NCI-H82 (cell line): ENCODE measurements at regions not wholly inside any gene's neighbourhood (a gene's known extent, or its start where the extent isn't known, plus 50 kb on each side); places are given as distances from the start of the nearest gene placed in this dataset.
"Not testable (repeated sequence)": the region's sequence is repeated elsewhere in the genome, so short reads cannot be mapped to it uniquely, and the experiment has no call there.

Experiments used
- DNase-seq: peaks from one replicate; lab custom pipeline; 2025; lab: John Stamatoyannopoulos, UW

DNA sequence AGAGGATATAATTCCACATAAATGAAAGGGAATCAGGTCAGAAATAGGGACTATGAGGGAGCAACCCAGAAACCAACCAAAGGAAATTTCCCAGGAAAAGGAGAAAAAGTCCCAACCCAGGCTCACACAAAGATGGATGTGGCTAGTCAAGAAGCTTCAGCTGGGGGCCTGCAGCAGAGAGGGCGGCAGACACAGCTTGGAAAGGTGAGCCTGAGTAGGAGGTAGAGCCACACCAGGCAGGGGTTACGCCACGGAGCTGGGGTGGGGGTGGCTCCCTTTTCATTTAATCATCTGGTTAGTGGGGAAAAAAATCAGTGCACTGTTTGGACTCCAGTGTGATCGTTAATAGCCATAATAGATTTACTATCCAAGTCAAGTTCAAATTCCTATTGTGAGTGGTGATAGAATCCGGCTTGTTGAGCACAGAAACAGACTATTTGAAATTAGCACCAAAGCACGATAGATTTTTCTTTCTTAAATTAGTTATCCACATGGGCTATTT is 220.6 kb downstream of the TPBG start:
- no peak for DNase-seq

DNA sequence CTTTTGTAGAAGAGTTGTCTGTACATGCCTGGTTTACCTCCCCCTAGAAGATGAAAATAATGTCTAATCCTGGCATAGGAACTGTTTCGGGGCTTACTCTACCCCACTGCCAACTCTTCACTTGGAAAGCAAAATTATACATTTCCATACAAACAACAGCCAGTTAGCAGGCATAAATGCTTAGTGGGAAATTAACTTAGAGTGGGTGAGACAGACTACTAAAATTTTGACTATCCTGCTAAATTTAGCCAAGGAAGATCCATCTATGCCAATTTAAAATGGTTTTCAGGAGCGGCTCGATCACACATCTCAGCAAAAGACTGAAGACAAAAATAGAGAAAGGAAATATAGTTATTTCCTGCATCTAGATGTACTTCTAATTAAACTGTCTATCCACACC is 221.2 kb downstream of the TPBG start:
- DNase-seq, result no peak

DNA sequence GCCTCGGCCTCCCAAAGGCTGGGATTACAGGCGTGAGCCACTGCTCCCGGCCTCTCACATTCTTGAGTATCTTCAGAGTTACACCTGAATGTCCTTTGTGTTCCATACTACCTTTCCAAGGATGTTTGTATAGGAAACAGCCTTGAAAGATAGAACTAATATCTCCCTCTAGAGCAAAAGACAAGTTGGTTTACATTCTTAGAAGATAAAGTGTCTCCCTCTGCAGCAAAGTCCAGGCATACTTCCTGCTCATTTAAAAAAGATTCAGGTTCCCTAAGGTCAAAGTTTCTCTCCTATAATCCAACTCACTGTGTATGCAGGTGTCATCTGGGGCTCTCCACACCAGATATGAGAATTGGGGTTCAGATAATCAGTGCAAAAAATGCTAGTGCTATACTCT is 224.4 kb downstream of the TPBG start:
- no peak for DNase-seq

DNA sequence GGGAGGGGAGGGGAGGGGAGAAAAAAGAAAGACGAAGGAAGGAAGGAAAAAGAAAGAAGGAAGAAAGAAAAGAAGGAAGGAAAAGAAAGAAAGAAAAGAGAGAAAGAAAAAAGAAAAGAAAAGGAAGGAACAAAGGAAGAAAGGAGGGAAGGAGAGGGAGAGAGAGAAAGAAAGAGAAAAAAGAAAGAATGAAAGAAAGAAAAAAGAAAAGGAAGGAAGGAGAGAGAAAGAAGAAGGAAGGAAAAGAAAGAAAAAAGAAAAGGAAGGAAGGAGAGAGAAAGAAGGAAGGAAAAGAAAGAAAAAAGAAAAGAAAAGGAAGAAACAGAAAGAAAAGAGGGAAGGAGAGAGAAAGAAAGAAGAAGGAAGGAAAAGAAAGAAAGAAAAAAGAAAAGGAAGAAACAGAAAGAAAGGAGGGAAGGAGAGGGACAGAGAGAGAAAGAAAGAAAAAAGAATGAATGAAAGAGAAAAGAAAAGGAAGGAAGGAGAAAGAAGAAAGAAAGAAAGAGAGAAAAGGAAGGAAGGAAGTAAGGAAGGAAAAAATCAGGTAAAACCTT is 225.3 kb downstream of the TPBG start:
- DNase-seq, result no peak

DNA sequence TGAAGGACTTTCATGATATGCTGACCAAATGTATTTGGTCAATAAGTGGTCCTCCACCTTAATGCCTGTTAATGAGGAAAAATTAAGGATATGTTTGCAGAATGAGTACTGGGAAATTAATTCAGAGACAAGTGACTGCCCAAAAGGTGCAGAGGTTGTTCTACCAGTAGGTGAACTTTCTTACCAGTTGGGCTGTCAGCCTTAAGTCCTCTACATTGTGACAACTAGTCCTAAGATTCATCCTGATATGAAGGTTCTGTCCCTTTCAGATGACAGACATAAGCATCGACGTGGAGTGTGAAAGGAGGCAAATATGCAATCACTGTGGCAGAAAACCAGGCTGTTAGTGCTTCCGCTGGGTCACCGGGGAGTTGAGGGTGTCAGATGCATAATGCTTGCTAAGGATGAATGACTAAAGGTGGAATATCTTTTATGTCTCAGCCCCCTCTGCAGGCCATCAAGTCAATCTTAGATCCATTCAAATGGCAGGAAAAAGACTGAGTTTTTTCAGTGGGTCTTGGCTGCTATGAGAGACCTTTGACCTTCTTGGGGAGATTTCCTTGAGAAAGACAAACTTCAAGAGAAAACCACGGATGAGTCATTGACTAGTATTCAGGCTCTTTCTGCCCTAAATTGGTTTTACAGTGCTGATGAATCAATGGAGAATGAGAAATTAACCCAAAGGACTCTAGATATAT is 226.0 kb downstream of the TPBG start:
- peak; percentile 54 for DNase-seq

DNA sequence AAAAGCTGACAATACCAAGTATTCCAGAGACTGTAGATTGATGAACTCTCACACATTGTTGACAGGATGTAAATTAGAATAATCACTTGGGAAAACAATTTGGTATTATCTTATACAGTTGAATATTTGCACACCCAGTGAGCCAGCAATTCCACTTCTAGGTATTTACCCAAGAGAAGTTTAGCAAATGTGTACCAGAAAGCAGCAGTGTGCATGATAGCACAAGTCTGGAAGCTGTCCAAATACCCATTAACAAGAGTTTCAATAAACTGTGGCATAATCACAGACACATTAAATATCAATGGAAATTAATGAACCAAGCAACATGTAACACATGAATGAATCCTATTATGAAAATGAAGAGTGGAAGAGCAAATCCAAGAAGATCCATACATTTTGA is 233.6 kb downstream of the TPBG start:
- no peak for DNase-seq

DNA sequence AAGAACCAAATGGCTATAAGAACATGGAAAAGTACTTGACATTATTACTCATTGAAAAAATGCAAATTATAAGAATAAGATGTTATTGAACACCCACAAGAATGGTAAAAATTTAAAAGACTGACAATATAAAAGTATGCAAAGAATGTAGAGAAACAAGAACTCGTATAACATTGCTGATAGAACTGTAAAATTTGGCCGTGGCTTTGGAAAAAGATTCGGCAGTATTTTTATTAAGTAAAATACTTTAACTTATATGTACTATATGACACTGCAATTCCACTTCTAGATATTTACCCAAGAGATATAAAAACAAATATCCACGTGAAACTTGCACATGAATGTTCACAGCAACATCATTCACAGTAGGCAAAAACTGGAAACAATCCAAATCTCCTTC is 239.2 kb downstream of the TPBG start:
- no peak for DNase-seq

DNA sequence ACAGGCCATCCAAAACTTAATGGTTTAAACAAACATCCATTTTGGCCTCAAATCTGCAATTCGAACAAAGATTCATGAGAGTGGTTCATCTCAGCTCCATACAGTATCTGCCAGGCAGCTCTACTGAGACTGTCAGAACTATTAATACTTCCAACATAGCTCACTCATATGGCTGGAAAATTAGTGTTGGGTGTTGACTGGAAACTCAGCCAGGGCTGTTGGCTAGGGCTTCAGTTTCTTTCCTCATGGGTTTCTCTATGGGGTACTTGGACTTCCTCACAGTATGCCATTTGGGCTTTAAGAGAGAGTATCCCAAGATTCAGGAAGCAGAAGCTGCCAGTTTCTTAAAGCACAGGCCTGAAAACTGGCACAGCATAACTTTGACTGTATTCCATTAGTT is 240.3 kb downstream of the TPBG start:
- no peak for DNase-seq

DNA sequence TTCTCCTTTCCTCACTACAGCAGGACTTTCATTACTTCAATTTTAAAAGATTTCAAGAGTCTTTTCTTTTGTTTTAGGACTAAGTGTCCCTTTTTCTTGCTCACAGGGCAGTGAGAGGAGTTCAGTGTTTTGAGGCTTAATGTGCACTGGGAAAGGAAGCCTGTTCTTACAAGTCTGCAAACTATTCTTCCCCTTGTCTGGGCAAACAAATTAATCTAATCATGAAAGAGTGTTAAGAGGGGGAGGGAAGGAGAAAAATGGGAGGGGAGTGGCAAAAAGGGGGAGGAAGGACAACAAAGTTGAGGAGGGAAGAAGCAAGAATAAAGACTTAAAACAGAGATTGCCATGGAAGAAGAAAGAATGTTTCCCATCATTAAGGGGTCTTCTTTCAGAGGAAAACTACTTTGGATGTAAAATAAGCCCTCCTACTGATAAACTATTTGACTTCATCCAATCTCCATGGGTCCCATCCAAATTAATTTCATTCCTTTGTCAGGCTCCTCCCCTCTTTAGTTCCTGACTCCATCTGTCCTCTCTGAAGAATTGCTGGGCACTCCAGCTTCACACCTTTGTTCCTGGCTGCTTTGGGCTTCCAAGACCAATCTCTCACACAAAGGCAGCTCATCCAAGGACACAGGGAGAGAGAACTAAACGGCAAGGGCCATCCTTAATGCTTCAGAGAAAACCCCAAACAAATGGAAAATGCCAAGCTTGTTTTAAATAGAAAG is 244.5 kb downstream of the TPBG start:
- peak; percentile 18 for DNase-seq

DNA sequence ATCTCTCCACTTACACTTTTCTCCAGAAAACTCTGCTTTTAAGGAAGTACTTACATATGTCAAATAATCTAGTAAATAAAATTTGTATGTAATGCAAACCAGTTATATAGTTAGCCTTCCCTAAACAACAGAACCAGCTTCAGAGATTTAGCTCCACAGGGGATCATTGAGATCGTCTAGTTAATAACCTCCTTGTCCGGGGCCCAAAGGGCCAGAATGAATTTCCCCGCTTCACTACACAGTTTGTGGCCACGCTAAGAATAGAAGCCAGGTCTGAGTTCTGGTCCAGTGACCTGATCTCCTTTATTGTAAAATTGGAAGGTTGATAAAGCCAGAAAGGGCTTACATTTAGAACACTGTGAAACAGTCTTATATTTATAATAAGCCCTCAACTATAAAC is 245.2 kb downstream of the TPBG start:
- no peak for DNase-seq

DNA sequence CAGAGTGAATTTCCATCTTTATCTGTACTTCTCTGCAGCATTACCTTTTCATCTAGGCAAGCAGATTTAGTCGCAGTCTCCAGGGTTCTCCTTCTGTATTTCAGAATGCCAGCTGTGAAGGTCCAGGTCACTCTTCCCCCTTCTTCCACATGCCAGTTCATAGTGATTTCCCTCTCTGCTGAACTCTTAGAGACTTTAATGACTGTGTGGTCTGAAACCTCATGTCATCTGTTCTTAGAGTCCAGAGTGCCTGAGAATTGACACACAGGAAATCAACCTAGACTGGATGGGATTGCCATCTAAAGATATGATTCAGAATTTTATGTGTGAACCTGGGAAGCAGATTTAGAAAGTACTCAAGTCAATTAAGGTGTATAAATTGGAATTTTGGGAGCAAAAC is 248.1 kb downstream of the TPBG start:
- no peak for DNase-seq

DNA sequence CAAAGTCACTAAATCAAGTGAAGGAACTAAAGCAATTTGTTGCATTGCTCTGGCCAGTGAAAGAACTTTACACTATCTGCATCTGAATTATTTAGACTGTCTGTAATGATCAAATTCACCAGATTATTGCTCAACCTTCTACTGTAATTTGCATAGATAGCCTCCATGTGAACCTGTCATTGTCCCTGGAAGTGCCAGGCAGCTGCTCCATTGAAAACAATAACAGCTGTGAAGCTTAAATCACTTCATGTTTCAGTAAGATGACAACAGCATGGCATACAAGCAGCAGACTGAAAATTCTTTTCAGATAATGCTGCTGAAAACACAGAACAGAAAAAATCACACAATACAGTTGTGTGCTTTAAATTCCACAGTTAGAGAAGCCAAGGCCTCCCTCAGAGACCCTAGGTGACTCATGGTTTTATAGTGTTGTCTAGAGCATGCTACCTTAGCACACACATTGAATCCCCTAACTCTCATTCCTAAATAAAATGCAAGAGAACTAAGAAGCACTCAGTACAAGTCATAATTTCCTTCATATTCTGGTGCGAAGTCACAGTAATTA is 248.9 kb downstream of the TPBG start:
- DNase-seq, result peak; percentile 10

DNA sequence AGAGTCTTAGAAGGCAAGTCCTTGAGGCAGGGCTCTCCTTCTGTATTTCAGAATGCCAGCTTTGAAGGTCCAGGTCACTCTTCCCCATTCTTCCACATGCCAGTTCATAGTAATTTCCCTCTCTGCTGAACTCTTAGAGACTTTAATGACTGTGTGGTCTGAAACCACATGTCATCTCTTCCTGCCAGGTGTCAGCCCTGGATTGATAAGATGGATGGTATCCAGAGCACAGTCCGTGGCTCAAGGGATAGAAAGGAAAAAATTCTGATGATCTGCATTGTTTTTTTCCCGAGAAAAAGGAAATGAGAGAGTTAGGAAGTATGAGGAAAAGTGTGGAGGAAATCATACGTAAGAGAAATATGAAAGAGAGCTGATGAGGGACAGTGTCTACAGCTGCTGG is 250.9 kb downstream of the TPBG start:
- no peak for DNase-seq

DNA sequence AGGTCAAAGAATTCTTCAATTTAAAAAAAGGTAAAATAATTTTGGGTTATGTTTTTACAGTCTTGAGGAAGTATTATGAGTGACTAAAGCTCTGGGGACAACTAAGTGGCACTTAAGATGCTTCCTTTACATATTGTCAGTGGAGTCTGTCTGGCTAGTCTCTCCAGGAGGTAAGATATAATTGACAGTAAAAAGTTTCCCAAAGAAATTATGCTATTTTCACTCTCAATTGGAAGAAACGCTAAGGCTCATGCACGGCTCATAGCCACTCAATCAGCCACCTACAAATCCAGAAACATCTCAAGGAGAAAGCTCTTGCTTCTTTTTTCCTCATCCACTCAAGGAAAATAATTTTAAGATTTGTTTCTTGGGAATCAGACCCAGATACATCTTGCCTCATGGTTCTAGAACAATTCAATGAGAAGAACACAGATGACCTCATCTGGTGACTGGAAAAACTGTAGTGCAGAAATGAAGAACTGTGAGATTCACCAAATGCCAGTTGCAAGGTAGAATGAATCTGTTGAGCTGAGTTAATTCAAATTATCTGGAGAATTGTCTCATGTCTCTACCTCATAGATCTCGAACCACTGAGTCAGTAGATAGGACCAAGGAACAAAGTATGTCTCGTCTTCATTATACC is 252.9 kb downstream of the TPBG start:
- DNase-seq, result no peak

DNA sequence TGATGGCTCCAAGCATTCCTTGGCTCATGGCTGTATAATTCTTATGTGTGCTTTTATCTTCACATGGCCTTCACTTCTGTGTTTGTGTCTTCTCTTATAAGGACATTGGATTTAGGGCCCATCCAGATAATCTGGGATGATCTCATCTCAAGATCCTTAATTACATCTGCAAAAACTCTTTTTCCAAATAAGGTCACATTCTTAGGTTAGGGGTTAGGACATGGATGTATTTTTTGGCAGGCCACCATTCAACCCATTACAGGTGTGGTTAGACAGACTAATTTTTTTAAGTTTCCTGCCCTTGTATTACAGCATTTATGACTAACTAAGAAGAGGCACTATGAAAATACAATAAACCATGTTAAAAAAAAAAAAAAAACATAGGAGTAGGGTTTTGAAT is 254.0 kb downstream of the TPBG start:
- DNase-seq, result peak; percentile 39

DNA sequence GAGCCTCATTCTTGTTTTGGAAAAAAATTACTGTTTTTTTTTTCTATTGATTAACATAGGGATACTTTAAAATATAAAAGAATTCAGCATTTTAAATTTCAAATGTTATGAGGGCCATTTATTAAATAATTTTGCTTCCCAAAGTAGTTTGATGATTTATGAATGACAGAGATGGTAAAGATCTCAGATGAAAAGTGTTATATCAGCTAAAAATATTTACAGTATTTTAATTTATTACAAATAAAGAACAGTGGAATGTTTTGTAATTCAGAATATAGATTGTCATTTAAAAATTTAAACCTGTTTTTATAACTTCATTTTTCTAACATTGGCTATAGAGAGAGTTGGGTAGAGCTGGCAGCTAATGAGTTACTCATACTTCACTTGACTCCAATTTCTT is 256.0 kb downstream of the TPBG start:
- DNase-seq, result no peak

DNA sequence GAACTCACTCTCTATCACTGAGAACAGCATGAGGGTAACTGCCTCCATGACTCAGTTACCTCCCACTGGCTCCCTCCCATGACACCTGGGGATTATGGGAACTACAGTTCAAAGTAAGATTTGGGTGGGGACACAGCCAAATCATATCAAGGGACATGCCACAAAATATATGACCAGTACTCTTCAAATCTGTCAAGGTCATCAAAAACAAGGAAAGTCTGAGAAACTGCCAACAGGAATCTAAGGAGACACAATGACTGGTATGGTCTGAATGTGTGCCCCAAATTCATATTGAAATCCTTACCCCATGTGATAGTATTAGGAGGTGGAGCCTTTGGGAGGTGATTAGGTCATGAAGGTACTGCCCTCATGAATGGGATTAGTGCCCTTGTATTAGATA is 258.8 kb downstream of the TPBG start:
- DNase-seq, result no peak

DNA sequence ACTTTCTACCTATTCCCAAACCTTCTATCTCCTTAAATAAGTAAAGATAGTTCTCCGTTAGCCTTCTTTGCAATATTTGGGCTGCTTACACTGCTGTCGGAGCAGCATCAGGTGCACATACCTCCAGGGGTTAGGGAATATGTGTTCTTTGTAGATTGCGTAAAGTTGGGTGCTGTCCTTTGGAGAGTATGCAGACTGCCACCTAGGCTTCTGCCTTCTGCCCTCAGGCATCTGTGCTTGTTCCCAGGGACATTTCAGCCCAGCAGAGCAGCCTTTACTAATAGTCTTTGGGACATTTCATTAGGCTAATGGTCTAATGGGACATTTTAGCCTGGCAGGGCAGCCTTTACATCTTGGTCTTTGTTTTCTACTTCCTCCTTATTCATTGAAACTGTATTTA is 260.6 kb downstream of the TPBG start:
- no peak for DNase-seq

DNA sequence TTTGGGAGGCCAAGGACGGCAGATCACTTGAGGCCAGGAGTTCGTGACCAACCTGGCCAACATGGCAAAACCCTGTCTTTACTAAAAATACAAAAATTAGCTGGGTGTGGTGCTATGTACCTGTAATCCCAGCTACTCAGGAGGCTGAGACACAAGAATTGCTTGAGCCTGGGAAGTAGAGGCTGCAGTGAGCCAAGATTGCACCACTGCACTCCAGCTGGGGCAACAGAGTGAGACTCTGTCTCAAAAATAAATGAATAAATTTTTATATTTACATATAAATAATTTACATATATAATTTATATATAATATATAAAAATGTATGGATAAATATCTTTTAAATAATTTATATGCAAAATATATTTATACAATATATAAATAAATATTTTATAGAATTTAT is 263.3 kb downstream of the TPBG start:
- DNase-seq, result not testable (repeated sequence)

DNA sequence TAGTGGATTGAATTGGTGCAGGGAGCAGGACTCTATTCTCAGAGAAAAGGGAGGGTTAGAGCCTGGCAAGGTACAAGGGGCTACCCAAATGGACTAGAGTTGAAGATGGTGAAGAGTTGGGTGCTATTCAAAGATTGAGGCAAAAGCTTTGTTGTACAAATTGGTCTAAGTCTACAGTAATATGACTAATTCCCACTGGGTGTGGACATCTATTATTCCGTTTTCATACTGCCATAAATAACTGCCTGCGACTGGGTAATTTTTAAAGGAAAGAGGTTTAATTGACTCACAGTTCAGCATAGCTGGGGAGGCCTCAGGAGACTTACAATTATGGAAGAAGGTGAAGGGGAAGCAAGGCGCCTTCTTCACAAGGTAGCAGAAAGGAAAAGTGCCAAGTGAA is 266.3 kb downstream of the TPBG start:
- no peak for DNase-seq

DNA sequence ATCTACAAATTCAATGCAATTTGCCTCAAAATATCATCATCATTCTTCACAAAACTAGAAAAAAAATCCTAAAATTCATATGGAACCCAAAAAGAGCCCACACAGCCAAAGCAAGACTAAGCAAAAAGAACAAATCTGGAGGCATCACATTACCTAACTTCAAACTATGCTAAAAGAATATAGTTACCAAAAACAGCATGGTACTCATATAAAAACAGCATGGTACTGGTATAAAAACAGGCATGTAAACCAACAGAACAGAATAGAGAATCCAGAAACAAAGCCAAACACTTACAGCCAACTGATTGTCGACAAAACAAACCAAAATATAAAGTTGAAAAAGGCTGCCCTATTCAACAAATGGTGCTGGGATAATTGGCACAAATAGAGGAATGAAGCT is 278.1 kb downstream of the TPBG start:
- DNase-seq, result no peak

DNA sequence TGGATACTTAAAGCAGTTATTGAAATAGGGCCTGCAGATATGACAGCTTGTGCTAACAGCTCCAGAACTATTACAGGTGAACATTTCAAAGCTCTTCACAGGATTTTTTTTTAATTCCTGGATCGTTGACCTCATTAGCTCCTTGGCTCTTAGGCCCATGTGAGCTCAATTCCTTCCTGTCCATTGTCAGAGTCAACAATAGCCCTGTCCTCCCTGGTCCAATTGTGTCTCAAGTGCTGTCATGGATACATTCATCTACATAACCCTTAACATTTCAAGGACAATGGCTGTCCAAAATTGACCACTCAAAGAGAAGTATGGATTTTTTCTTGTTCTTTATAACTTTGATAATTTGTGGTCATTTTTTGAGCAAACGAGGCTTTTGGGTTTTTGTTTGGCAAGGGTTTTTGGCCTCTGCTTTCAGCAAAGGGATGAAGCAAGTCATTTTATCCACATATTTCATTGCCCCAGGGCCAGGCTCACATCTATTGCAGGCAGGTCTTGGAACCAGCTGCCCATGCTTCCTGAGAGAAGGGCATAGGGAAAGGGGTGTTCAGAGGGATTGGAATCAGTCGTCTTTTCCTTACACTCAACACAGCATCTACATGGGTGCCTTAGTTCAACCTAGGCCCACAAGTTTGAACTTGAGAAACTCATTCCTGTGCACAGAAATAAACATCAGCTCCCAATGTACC is 282.1 kb downstream of the TPBG start:
- no peak for DNase-seq
